HEK293 (cell line): ENCODE measurements at regions not wholly inside any gene's neighbourhood (a gene's known extent, or its start where the extent isn't known, plus 50 kb on each side); places are given as distances from the start of the nearest gene placed in this dataset.

ENCODE experiments used
- CTCF ChIA-PET: fragments of 350-600 bp; formaldehyde crosslinking; extraction: SDS; loops from one replicate; lab custom pipeline; 2021; ENCODE audit warnings: antibody characterized with exemption; lab: Yijun Ruan, JAX
- POLR2A ChIA-PET: fragments of 300-600 bp; formaldehyde crosslinking; extraction: SDS; loops from one replicate; lab custom pipeline; 2020; ENCODE audit warnings: antibody characterized with exemption, inconsistent platforms; lab: Yijun Ruan, JAX
- H3K27ac ChIP-seq: fragments of 200-500 bp; sonication (Bioruptor generic); 2 replicates; pipeline ENCODE4 v1.5.1; 2014; ENCODE audit warnings: low read depth, low read length, control low read depth, inconsistent platforms; ENCODE audit errors: extremely low read depth
- H3K36me3 ChIP-seq, 2 experiments: fragments of 200-500 bp in 1 of 2; sonication (Bioruptor generic) in 1 of 2; 1 replicate in 1 of 2; 2 replicates in 1 of 2; pipeline ENCODE4 v1.5.1; 2014 to 2017; ENCODE audit warnings: inconsistent platforms in 2 of 2, low read length in 2 of 2; ENCODE audit not compliant: control insufficient read depth in 2 of 2, insufficient read depth in 1 of 2
- H3K4me1 ChIP-seq: fragments of 200-500 bp; sonication (Bioruptor generic); 2 replicates; pipeline ENCODE4 v1.5.1; 2014; ENCODE audit warnings: mild to moderate bottlenecking, low read length, inconsistent platforms; ENCODE audit not compliant: control insufficient read depth, insufficient read depth
- H3K4me3 ChIP-seq: 2 replicates; pipeline ENCODE4 v1.5.1; 2011; ENCODE audit warnings: low read depth, mild to moderate bottlenecking, control low read depth, low read length, moderate library complexity
- H3K9me3 ChIP-seq: fragments of 200-500 bp; sonication (Bioruptor generic); 2 replicates; pipeline ENCODE4 v1.5.1; 2014; ENCODE audit warnings: low read depth, low read length, inconsistent platforms; ENCODE audit not compliant: control insufficient read depth, insufficient read depth
- OSR2 ChIP-seq: fragments of 450-650 bp; formaldehyde crosslinking; IDR thresholded peaks from 2 replicates; pipeline ENCODE4 v1.5.1; 2016; ENCODE audit warnings: missing biosample characterization, missing genetic modification characterization
- SCRT2 ChIP-seq: fragments of 450-650 bp; formaldehyde crosslinking; IDR thresholded peaks from 2 replicates; pipeline ENCODE4 v1.5.1; 2016; ENCODE audit warnings: missing biosample characterization, missing genetic modification characterization
- TRIM28 ChIP-seq: IDR thresholded peaks from 2 replicates; pipeline ENCODE4 v1.6.1; 2011; ENCODE audit warnings: low read length, control low read depth, borderline replicate concordance
- YY1 ChIP-seq: fragments of 450-650 bp; formaldehyde crosslinking; IDR thresholded peaks from 2 replicates; pipeline ENCODE4 v1.5.1; 2018; ENCODE audit warnings: missing biosample characterization, missing genetic modification characterization
- ZBTB1 ChIP-seq: fragments of 450-650 bp; formaldehyde crosslinking; IDR thresholded peaks from 2 replicates; pipeline ENCODE4 v1.5.1; 2016; ENCODE audit warnings: missing biosample characterization, missing genetic modification characterization
- ZFP41 ChIP-seq: fragments of 450-650 bp; formaldehyde crosslinking; IDR thresholded peaks from 2 replicates; pipeline ENCODE4 v1.5.1; 2016; ENCODE audit warnings: missing biosample characterization, missing genetic modification characterization, borderline replicate concordance
- ZIC2 ChIP-seq: fragments of 450-650 bp; formaldehyde crosslinking; IDR thresholded peaks from 2 replicates; pipeline ENCODE4 v1.5.1; 2016; ENCODE audit warnings: missing biosample characterization, missing genetic modification characterization
- ZNF202 ChIP-seq: fragments of 450-650 bp; formaldehyde crosslinking; IDR thresholded peaks from 2 replicates; pipeline ENCODE4 v1.5.1; 2016; ENCODE audit warnings: missing biosample characterization, missing genetic modification characterization, borderline replicate concordance
- ZNF24 ChIP-seq: fragments of 450-650 bp; formaldehyde crosslinking; IDR thresholded peaks from 2 replicates; pipeline ENCODE4 v1.5.1; 2016; ENCODE audit warnings: missing biosample characterization, missing genetic modification characterization
- ZNF292 ChIP-seq: fragments of 450-650 bp; formaldehyde crosslinking; IDR thresholded peaks from 2 replicates; pipeline ENCODE4 v1.5.1; 2016; ENCODE audit warnings: low read depth, missing biosample characterization, missing genetic modification characterization, borderline replicate concordance
- ZNF416 ChIP-seq: fragments of 450-650 bp; formaldehyde crosslinking; IDR thresholded peaks from 2 replicates; pipeline ENCODE4 v1.5.1; 2016; ENCODE audit warnings: missing biosample characterization, missing genetic modification characterization
- ZNF473 ChIP-seq: fragments of 450-650 bp; formaldehyde crosslinking; IDR thresholded peaks from 2 replicates; pipeline ENCODE4 v1.5.1; 2017; ENCODE audit warnings: missing biosample characterization, missing genetic modification characterization
- ZNF501 ChIP-seq: fragments of 450-650 bp; formaldehyde crosslinking; IDR thresholded peaks from 2 replicates; pipeline ENCODE4 v1.5.1; 2016; ENCODE audit warnings: missing biosample characterization, missing genetic modification characterization
- ZNF549 ChIP-seq: fragments of 450-650 bp; IDR thresholded peaks from 2 replicates; pipeline ENCODE4 v1.5.1; 2018; ENCODE audit warnings: missing biosample characterization, missing genetic modification characterization, mild to moderate bottlenecking, inconsistent platforms, moderate library complexity
- ZNF560 ChIP-seq: fragments of 450-650 bp; formaldehyde crosslinking; IDR thresholded peaks from 2 replicates; pipeline ENCODE4 v1.5.1; 2017; ENCODE audit warnings: missing biosample characterization, missing genetic modification characterization, borderline replicate concordance
- ZNF660 ChIP-seq: fragments of 450-650 bp; IDR thresholded peaks from 2 replicates; pipeline ENCODE4 v1.5.1; 2018; ENCODE audit warnings: missing biosample characterization, mild to moderate bottlenecking, missing genetic modification characterization
- ZNF670 ChIP-seq: fragments of 450-650 bp; formaldehyde crosslinking; IDR thresholded peaks from 2 replicates; pipeline ENCODE4 v1.5.1; 2016; ENCODE audit warnings: missing biosample characterization, missing genetic modification characterization, low read depth
- ZNF677 ChIP-seq: fragments of 450-650 bp; IDR thresholded peaks from 2 replicates; pipeline ENCODE4 v1.5.0; 2018; ENCODE audit warnings: missing biosample characterization, mild to moderate bottlenecking, missing genetic modification characterization, moderate library complexity
- ZNF830 ChIP-seq: fragments of 450-650 bp; IDR thresholded peaks from 2 replicates; pipeline ENCODE4 v1.5.0; 2018; ENCODE audit warnings: missing biosample characterization, missing genetic modification characterization, low read depth, mild to moderate bottlenecking, moderate library complexity
- TF ChIP-seq, protein P1 (sequence below): fragments of 450-650 bp; formaldehyde crosslinking; IDR thresholded peaks from 2 replicates; pipeline ENCODE4 v1.5.1; 2016; ENCODE audit warnings: missing biosample characterization, missing genetic modification characterization, low read depth
- TF ChIP-seq, protein P2 (sequence below): fragments of 450-650 bp; formaldehyde crosslinking; IDR thresholded peaks from 2 replicates; pipeline ENCODE4 v1.5.1; 2017; ENCODE audit warnings: missing biosample characterization, mild to moderate bottlenecking, missing genetic modification characterization, moderate library complexity
- TF ChIP-seq, protein P3 (sequence below): fragments of 450-650 bp; formaldehyde crosslinking; IDR thresholded peaks from 2 replicates; pipeline ENCODE4 v1.5.1; 2016; ENCODE audit warnings: missing biosample characterization, missing genetic modification characterization
- TF ChIP-seq, protein P4 (sequence below): fragments of 450-650 bp; formaldehyde crosslinking; IDR thresholded peaks from 2 replicates; pipeline ENCODE4 v1.5.1; 2016; ENCODE audit warnings: missing biosample characterization, missing genetic modification characterization

DNA sequence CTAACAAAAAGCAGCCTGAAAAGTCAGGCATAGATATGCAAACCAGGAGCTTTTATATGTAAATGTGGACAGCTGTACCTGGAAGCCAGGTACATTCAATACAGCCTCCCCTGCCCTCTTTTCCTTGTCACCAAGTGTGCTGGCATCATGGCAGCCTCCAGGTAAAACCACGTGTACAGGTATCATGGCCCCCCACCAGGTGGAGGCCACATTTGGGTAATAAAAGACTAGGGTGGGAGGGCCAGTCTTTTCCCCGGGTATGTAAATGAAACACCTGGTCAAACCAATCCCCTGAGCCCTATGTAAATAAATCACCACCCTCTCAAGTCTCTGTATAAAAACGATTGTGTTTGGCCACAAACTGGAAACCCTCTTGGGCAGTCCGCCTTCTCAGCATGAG is 226.4 kb upstream of the GOT2 start:
- Histone ChIP-seq H3K4me1 (no peaks in the 10 kb centered on the region), H3K4me3 (no peak overlapping the region), H3K9me3 (no peaks in the 10 kb centered on the region), H3K36me3 (no peaks in the 10 kb centered on the region), H3K27ac (no peak overlapping the region)
- ChIA-PET POLR2A (no interaction called here), CTCF (no interaction called here)
- TF ChIP-seq, protein P1, sequence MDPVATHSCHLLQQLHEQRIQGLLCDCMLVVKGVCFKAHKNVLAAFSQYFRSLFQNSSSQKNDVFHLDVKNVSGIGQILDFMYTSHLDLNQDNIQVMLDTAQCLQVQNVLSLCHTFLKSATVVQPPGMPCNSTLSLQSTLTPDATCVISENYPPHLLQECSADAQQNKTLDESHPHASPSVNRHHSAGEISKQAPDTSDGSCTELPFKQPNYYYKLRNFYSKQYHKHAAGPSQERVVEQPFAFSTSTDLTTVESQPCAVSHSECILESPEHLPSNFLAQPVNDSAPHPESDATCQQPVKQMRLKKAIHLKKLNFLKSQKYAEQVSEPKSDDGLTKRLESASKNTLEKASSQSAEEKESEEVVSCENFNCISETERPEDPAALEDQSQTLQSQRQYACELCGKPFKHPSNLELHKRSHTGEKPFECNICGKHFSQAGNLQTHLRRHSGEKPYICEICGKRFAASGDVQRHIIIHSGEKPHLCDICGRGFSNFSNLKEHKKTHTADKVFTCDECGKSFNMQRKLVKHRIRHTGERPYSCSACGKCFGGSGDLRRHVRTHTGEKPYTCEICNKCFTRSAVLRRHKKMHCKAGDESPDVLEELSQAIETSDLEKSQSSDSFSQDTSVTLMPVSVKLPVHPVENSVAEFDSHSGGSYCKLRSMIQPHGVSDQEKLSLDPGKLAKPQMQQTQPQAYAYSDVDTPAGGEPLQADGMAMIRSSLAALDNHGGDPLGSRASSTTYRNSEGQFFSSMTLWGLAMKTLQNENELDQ (tag by site-specific recombination), result no peak
- TF ChIP-seq YY1 (tag by site-specific recombination), result no peak
- TF ChIP-seq ZNF660 (tag by site-specific recombination), result no peak
- no peak for TF ChIP-seq OSR2
- TF ChIP-seq ZNF560 (tag by site-specific recombination), result no peak
- no peak for TF ChIP-seq ZNF830
- TF ChIP-seq ZNF202, result no peak
- TF ChIP-seq ZNF677, result no peak
- no peak for TF ChIP-seq ZNF501 (tag by site-specific recombination)
- TF ChIP-seq ZNF292, result no peak
- no peak for TF ChIP-seq ZNF24
- TF ChIP-seq ZIC2 (tag by site-specific recombination), result no peak
- TF ChIP-seq ZBTB1 (tag by site-specific recombination), result no peak

DNA sequence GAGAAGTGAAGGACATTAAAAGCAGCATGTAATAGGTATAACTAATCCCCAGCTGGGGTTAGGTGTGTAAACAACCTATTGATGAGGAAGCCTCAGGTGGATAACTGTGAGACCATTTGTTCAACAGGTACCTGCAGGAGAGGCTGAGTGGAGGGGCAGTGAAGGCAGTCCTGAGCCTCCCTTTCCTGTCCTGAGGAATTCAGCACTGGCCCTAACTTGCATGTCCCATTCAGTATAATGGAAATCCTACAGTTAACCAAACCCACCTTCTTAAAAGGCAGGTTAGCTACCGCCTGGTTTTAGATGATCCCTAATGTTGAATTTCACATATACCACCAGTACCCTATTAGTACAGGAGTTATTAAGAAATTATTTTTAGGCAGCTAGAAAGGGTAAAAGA is 225.9 kb upstream of the GOT2 start:
- H3K9me3 ChIP-seq, result no peaks in the 10 kb centered on the region
- CTCF ChIA-PET, result no interaction called here
- POLR2A ChIA-PET, result no interaction called here
- no peak overlapping the region for H3K27ac ChIP-seq
- TF ChIP-seq ZNF473 (tag by site-specific recombination) (no peak), ZFP41 (tag by site-specific recombination) (no peak), SCRT2 (tag by site-specific recombination) (0 out of 2 replicates have a peak, but pooled peaks have one; percentile 10), TRIM28 (no peak)
- TF ChIP-seq, all 188 proteins: peak for 1
- H3K4me1 ChIP-seq, result no peaks in the 10 kb centered on the region
- H3K36me3 ChIP-seq, result no peaks in the 10 kb centered on the region
- no peak overlapping the region for H3K4me3 ChIP-seq

DNA sequence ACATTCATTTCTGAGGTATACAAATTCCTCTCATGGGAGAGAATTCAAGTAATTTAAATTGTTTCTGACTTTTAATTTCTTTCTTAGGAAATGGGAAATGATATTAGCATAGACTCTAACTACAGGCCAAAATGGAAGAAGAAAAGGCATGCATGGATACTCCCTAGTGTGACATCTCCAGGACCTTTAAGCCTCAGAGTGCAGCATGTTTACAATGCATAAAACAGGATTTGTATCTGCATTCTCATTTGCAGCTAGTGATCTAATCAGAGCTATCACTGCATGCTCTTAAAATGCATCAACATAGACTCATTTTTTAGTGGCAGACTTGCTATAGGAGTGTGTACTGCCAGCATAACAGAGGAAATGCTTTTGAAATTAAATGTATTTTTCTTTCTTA is 224.6 kb upstream of the GOT2 start:
- H3K4me1 ChIP-seq, result no peaks in the 10 kb centered on the region
- no peaks in the 10 kb centered on the region for H3K9me3 ChIP-seq
- H3K4me3 ChIP-seq, result no peak overlapping the region
- H3K36me3 ChIP-seq, result no peaks in the 10 kb centered on the region
- POLR2A ChIA-PET, result no interaction called here
- no peak overlapping the region for H3K27ac ChIP-seq
- CTCF ChIA-PET, result no interaction called here
- TF ChIP-seq ZNF670 (tag by site-specific recombination) (no peak), ZNF416 (tag by site-specific recombination) (no peak), ZNF549 (no peak)
- TF ChIP-seq, protein P2, sequence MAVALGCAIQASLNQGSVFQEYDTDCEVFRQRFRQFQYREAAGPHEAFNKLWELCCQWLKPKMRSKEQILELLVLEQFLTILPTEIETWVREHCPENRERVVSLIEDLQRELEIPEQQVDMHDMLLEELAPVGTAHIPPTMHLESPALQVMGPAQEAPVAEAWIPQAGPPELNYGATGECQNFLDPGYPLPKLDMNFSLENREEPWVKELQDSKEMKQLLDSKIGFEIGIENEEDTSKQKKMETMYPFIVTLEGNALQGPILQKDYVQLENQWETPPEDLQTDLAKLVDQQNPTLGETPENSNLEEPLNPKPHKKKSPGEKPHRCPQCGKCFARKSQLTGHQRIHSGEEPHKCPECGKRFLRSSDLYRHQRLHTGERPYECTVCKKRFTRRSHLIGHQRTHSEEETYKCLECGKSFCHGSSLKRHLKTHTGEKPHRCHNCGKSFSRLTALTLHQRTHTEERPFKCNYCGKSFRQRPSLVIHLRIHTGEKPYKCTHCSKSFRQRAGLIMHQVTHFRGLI, result no peak
- TF ChIP-seq, protein P3, sequence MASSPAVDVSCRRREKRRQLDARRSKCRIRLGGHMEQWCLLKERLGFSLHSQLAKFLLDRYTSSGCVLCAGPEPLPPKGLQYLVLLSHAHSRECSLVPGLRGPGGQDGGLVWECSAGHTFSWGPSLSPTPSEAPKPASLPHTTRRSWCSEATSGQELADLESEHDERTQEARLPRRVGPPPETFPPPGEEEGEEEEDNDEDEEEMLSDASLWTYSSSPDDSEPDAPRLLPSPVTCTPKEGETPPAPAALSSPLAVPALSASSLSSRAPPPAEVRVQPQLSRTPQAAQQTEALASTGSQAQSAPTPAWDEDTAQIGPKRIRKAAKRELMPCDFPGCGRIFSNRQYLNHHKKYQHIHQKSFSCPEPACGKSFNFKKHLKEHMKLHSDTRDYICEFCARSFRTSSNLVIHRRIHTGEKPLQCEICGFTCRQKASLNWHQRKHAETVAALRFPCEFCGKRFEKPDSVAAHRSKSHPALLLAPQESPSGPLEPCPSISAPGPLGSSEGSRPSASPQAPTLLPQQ (tag by site-specific recombination), result no peak
- TF ChIP-seq, protein P4, sequence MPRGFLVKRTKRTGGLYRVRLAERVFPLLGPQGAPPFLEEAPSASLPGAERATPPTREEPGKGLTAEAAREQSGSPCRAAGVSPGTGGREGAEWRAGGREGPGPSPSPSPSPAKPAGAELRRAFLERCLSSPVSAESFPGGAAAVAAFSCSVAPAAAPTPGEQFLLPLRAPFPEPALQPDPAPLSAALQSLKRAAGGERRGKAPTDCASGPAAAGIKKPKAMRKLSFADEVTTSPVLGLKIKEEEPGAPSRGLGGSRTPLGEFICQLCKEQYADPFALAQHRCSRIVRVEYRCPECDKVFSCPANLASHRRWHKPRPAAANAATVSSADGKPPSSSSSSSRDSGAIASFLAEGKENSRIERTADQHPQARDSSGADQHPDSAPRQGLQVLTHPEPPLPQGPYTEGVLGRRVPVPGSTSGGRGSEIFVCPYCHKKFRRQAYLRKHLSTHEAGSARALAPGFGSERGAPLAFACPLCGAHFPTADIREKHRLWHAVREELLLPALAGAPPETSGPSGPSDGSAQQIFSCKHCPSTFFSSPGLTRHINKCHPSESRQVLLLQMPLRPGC (tag by site-specific recombination), result no peak
